GM12874 (cell line): ENCODE measurements at regions not wholly inside any gene's neighbourhood (a gene's known extent, or its start where the extent isn't known, plus 50 kb on each side); places are given as distances from the start of the nearest gene placed in this dataset.

Source experiments
- CTCF ChIP-seq: IDR thresholded peaks from 2 replicates; pipeline ENCODE4 v1.5.1; 2011; ENCODE audit warnings: low read depth, mild to moderate bottlenecking, control low read depth, low read length, moderate library complexity; ENCODE audit not compliant: insufficient read depth

GRCh38 chr11:13883042-13883441 is 79.5 kb upstream of the SPON1 start:
- TF ChIP-seq CTCF, result no peak

GRCh38 chr11:13883589-13883988 is 78.9 kb upstream of the SPON1 start:
- TF ChIP-seq CTCF, result no peak

- TF ChIP-seq CTCF, result no peak
Observed at GRCh38 chr11:13884158-13884799, 78.2 kb upstream of the SPON1 start.

GRCh38 chr11:13885083-13885482 is 77.4 kb upstream of the SPON1 start:
- no peak for TF ChIP-seq CTCF

GRCh38 chr11:13889552-13890249 is 72.8 kb upstream of the SPON1 start:
- no peak for TF ChIP-seq CTCF

- no peak for TF ChIP-seq CTCF
Observed at GRCh38 chr11:13891911-13892310, 70.6 kb upstream of the SPON1 start.

- TF ChIP-seq CTCF, result no peak
Observed at GRCh38 chr11:13896175-13896980, 66.1 kb upstream of the SPON1 start.
